H1 (cell line): ENCODE measurements at regions not wholly inside any gene's neighbourhood (a gene's known extent, or its start where the extent isn't known, plus 50 kb on each side); places are given as distances from the start of the nearest gene placed in this dataset.

Experiments used
- CTCF ChIA-PET: fragments of 300-600 bp; sonication (Branson Sonifier 250); formaldehyde crosslinking; loops from one replicate; lab custom pipeline; 2021; ENCODE audit not compliant: partially characterized antibody; lab: Charles Lee
- POLR2A ChIA-PET: fragments of 300-600 bp; sonication (Branson Sonifier 250); formaldehyde crosslinking; loops from one replicate; lab custom pipeline; 2021; ENCODE audit warnings: inconsistent platforms; ENCODE audit not compliant: partially characterized antibody; lab: Charles Lee
- DNase-seq, 2 experiments: peaks; one replicate each; pipeline versions ENCODE4 v3.0.0 to v3.0.0-alpha.2; 2010 to 2022; ENCODE audit warnings: low spot score in 2 of 2, low read depth in 1 of 2, mixed read lengths in 1 of 2
- FAIRE-seq: peaks from 2 replicates; lab custom pipeline; 2011; peaks lifted over from hg19 to GRCh38; lab: Jason Lieb, UNC
- H2AFZ ChIP-seq: 2 replicates; pipeline ENCODE4 v1.8.1; 2012; ENCODE audit warnings: low read length, inconsistent platforms
- H2AK5ac ChIP-seq: 2 replicates; pipeline ENCODE4 v1.6.1; 2013; ENCODE audit warnings: low read depth, low read length
- H2BK120ac ChIP-seq: replicated peaks from 2 replicates; pipeline ENCODE3; 2013; ENCODE audit warnings: low read depth, low read length, inconsistent platforms
- H2BK12ac ChIP-seq: 2 replicates; pipeline ENCODE4 v1.6.1; 2013; ENCODE audit warnings: low read depth, low read length
- H2BK15ac ChIP-seq: 2 replicates; pipeline ENCODE4 v1.6.1; 2013; ENCODE audit warnings: low read length
- H2BK20ac ChIP-seq: 2 replicates; pipeline ENCODE4 v1.6.1; 2013; ENCODE audit warnings: low read length
- H2BK5ac ChIP-seq: 2 replicates; pipeline ENCODE4 v1.6.1; 2013; ENCODE audit warnings: low read depth, low read length
- H3K14ac ChIP-seq: 2 replicates; pipeline ENCODE4 v1.6.1; 2013; ENCODE audit warnings: inconsistent platforms; ENCODE audit not compliant: insufficient read length
- H3K18ac ChIP-seq: 2 replicates; pipeline ENCODE4 v1.6.1; 2013; ENCODE audit warnings: low read length; ENCODE audit errors: extremely low read depth
- H3K23ac ChIP-seq: 2 replicates; pipeline ENCODE4 v1.6.1; 2013; ENCODE audit warnings: inconsistent platforms; ENCODE audit not compliant: insufficient read length
- H3K23me2 ChIP-seq: 2 replicates; pipeline ENCODE4 v1.6.1; 2013; ENCODE audit warnings: low read depth, low read length
- H3K27ac ChIP-seq: 2 replicates; pipeline ENCODE4 v1.6.1; 2011; ENCODE audit warnings: low read depth, low read length, inconsistent platforms
- H3K27me3 ChIP-seq, 4 experiments: replicated peaks in 1 of 4; 1 replicate in 1 of 4; 2 replicates in 3 of 4; pipeline versions ENCODE4 v1.6.1 to v1.8.1; 2011 to 2013; ENCODE audit warnings: low read length in 3 of 4, mild to moderate bottlenecking in 3 of 4, inconsistent platforms in 2 of 4, mixed read lengths in 2 of 4, moderate library complexity in 1 of 4; ENCODE audit not compliant: control insufficient read depth in 3 of 4, insufficient read depth in 3 of 4; ENCODE audit errors: extremely low read depth in 1 of 4
- H3K36me3 ChIP-seq, 4 experiments: 2 replicates each; pipeline versions ENCODE4 v1.6.1 to v1.8.1; 2011 to 2013; ENCODE audit warnings: mild to moderate bottlenecking in 4 of 4, low read length in 3 of 4, moderate library complexity in 2 of 4, control low read depth in 1 of 4, inconsistent platforms in 1 of 4; ENCODE audit not compliant: insufficient read depth in 4 of 4, control insufficient read depth in 2 of 4
- H3K4ac ChIP-seq: replicated peaks from 2 replicates; pipeline ENCODE3; 2013; ENCODE audit warnings: low read length, low read depth, mixed read lengths, inconsistent platforms; ENCODE audit not compliant: insufficient read length
- H3K4me1 ChIP-seq, 4 experiments: replicated peaks in 1 of 4; 1 replicate in 1 of 4; 2 replicates in 3 of 4; pipeline versions ENCODE4 v1.6.1 to v1.8.1; 2011 to 2013; ENCODE audit warnings: low read length in 3 of 4, inconsistent platforms in 2 of 4, mixed read lengths in 1 of 4; ENCODE audit not compliant: insufficient read depth in 4 of 4, control insufficient read depth in 3 of 4
- H3K4me2 ChIP-seq, 2 experiments: 2 replicates each; pipeline versions ENCODE4 v1.6.1 to v1.8.1; 2011 to 2013; ENCODE audit warnings: low read depth in 2 of 2, low read length in 2 of 2, control low read depth in 1 of 2, inconsistent platforms in 1 of 2, mild to moderate bottlenecking in 1 of 2; ENCODE audit not compliant: insufficient read depth in 1 of 2
- H3K4me3 ChIP-seq, 4 experiments: fragments of 200-600, 300-600 bp in 1 of 4; sonication (generic), shearing (Covaris generic), sonication (Bioruptor Twin) in 1 of 4; 2 replicates each; pipeline versions ENCODE4 v1.5.1 to v1.8.1; 2011 to 2016; ENCODE audit warnings: low read length in 4 of 4, low read depth in 3 of 4, control low read depth in 2 of 4, inconsistent platforms in 2 of 4, mild to moderate bottlenecking in 2 of 4, mixed read lengths in 1 of 4, moderate library complexity in 1 of 4; ENCODE audit not compliant: insufficient read depth in 2 of 4; ENCODE audit errors: extremely low read depth in 1 of 4
- H3K56ac ChIP-seq: replicated peaks from 2 replicates; pipeline ENCODE3; 2013; ENCODE audit warnings: low read depth, mild to moderate bottlenecking, mixed read lengths, low read length, inconsistent platforms; ENCODE audit not compliant: insufficient read length
- H3K79me1 ChIP-seq: 2 replicates; pipeline ENCODE4 v1.6.1; 2013; ENCODE audit warnings: low read depth, low read length, control low read depth
- H3K79me2 ChIP-seq, 2 experiments: 2 replicates each; pipeline versions ENCODE4 v1.6.1 to v1.8.1; 2012 to 2013; ENCODE audit warnings: low read length in 2 of 2, mild to moderate bottlenecking in 2 of 2, inconsistent platforms in 1 of 2; ENCODE audit not compliant: insufficient read depth in 2 of 2, control insufficient read depth in 1 of 2
- H3K9ac ChIP-seq, 4 experiments: replicated peaks in 1 of 4; 1 replicate in 1 of 4; 2 replicates in 3 of 4; pipeline versions ENCODE4 v1.6.1 to v1.8.1; 2011 to 2013; ENCODE audit warnings: low read depth in 3 of 4, low read length in 3 of 4, control low read depth in 2 of 4, mild to moderate bottlenecking in 2 of 4, moderate library complexity in 2 of 4, inconsistent platforms in 1 of 4; ENCODE audit errors: extremely low read depth in 1 of 4
- H3K9me3 ChIP-seq, 2 experiments: 2 replicates each; pipeline versions ENCODE4 v1.6.1 to v1.8.1; 2012 to 2013; ENCODE audit warnings: mild to moderate bottlenecking in 2 of 2, moderate library complexity in 2 of 2, control low read depth in 1 of 2, inconsistent platforms in 1 of 2, low read depth in 1 of 2, low read length in 1 of 2, mixed read lengths in 1 of 2; ENCODE audit not compliant: insufficient read depth in 2 of 2
- H4K20me1 ChIP-seq, 2 experiments: replicated peaks in 1 of 2; 2 replicates each; pipeline versions ENCODE3 to v1.8.1; 2011 to 2013; ENCODE audit warnings: inconsistent platforms in 2 of 2, low read length in 2 of 2, mild to moderate bottlenecking in 1 of 2; ENCODE audit not compliant: insufficient read depth in 2 of 2, control insufficient read depth in 1 of 2
- H4K5ac ChIP-seq: 2 replicates; pipeline ENCODE4 v1.6.1; 2013; ENCODE audit warnings: low read length, low read depth, mixed read lengths, inconsistent platforms; ENCODE audit not compliant: insufficient read length
- H4K8ac ChIP-seq: 2 replicates; pipeline ENCODE4 v1.8.0; 2013; ENCODE audit warnings: mild to moderate bottlenecking, moderate library complexity, low read length, inconsistent platforms; ENCODE audit not compliant: insufficient read depth; ENCODE audit errors: extremely low read depth
- H4K91ac ChIP-seq: replicated peaks from 2 replicates; pipeline ENCODE3; 2013; ENCODE audit warnings: low read length, mixed read lengths, inconsistent platforms; ENCODE audit not compliant: insufficient read length
- BCL11A ChIP-seq, 2 experiments: IDR thresholded peaks; one replicate each; pipeline ENCODE4 v1.6.1; 2011; ENCODE audit warnings: low read depth in 2 of 2, low read length in 2 of 2, mild to moderate bottlenecking in 2 of 2
- E2F6 ChIP-seq: IDR thresholded peaks from 2 replicates; pipeline ENCODE4 v1.6.1; 2012; ENCODE audit warnings: inconsistent platforms
- GABPA ChIP-seq: IDR thresholded peaks from 2 replicates; pipeline ENCODE4 v1.6.1; 2011; ENCODE audit warnings: mild to moderate bottlenecking, low read length, moderate library complexity, borderline replicate concordance; ENCODE audit not compliant: insufficient read depth
- GTF2F1 ChIP-seq: IDR thresholded peaks from 2 replicates; pipeline ENCODE4 v1.6.1; 2012; ENCODE audit warnings: low read depth, low read length, improper control_type of control experiment, borderline replicate concordance
- TAF7 ChIP-seq: optimal IDR thresholded peaks from 2 replicates; pipeline ENCODE3; 2011; ENCODE audit warnings: low read depth, mild to moderate bottlenecking, inconsistent platforms, low read length, moderate library complexity, borderline replicate concordance
- TBP ChIP-seq: IDR thresholded peaks from 2 replicates; pipeline ENCODE4 v1.6.1; 2011; ENCODE audit warnings: low read depth, low read length, improper control_type of control experiment
- WGBS, 2 experiments: shearing (Covaris generic) in 1 of 2; methylation state at CpG; one replicate each; pipeline versions ENCODE4 v1.1.6 to v1.1.7; 2013 to 2015; ENCODE audit warnings: low lambda C conversion rate in 2 of 2, mixed read lengths in 2 of 2, inconsistent platforms in 1 of 2, low coverage in 1 of 2, missing lambda C conversion rate in 1 of 2; ENCODE audit not compliant: insufficient replicate concordance in 2 of 2, insufficient coverage in 1 of 2, insufficient read length in 1 of 2; ENCODE audit errors: extremely low coverage in 1 of 2, missing lambda C conversion rate in 1 of 2; 5-methylcytosine and 5-hydroxymethylcytosine counted together

- H3K27ac ChIP-seq, result no peak overlapping the region
- H2BK12ac ChIP-seq, result no peak overlapping the region
- no peak overlapping the region for H2AK5ac ChIP-seq
- no peak overlapping the region for H2AFZ ChIP-seq
- TF ChIP-seq TAF7 (no peak), TBP (no peak), GTF2F1 (no peak), BCL11A (IDR thresholded peaks at IDR 0.05; ENCODE audit: low read depth in 2 of 2, low read length in 2 of 2) (no peak), E2F6 (no peak), GABPA (no peak)
- ChIA-PET POLR2A (no interaction called here), CTCF (no interaction called here)
- no peak overlapping the region for H4K8ac ChIP-seq
- WGBS, 2 experiments, result 92% methylated on average over 4 of the region's 4 CpGs; no CpG with 5 or more reads in 1 of the 2 experiments
- no peak overlapping the region for H2BK15ac ChIP-seq
- H3K4me1 ChIP-seq, result no peaks in the 10 kb centered on the region
- no peak overlapping the region for H2BK120ac ChIP-seq
- no peak overlapping the region for H4K91ac ChIP-seq
- FAIRE-seq, result no peak
- H2BK5ac ChIP-seq, result no peak overlapping the region
- no peaks in the 10 kb centered on the region for H4K20me1 ChIP-seq
- DNase-seq, result no peak
- H3K27me3 ChIP-seq, result no peaks in the 10 kb centered on the region
- H3K23me2 ChIP-seq, result no peaks in the 10 kb centered on the region
- no peaks in the 10 kb centered on the region for H3K36me3 ChIP-seq
- H3K9ac ChIP-seq, result no peak overlapping the region
- H3K4me3 ChIP-seq, result no peak overlapping the region
- no peaks in the 10 kb centered on the region for H3K79me1 ChIP-seq
- no peaks in the 10 kb centered on the region for H3K79me2 ChIP-seq
- H3K4ac ChIP-seq, result no peak overlapping the region
- H2BK20ac ChIP-seq, result no peak overlapping the region
- H3K4me2 ChIP-seq, result no peak overlapping the region
- H3K14ac ChIP-seq, result no peak overlapping the region
- no peak overlapping the region for H3K23ac ChIP-seq
- no peak overlapping the region for H4K5ac ChIP-seq
- H3K9me3 ChIP-seq, result no peaks in the 10 kb centered on the region
- H3K56ac ChIP-seq, result no peak overlapping the region
- H3K18ac ChIP-seq, result no peak overlapping the region
These were observed 483.0 kb upstream of the NBEA start for GRCh38 chr13:34458756-34459715.
